ENCODE measurements at regions not wholly inside any gene's neighbourhood (a gene's known extent, or its start where the extent isn't known, plus 50 kb on each side); places are given as distances from the start of the nearest gene placed in this dataset.

GRCh38 chr5:67960939-67961338 is 254.6 kb upstream of the PIK3R1 start:
- H4K91ac ChIP-seq (ENCODE audit: low read depth, low read length), result no peak overlapping the region
- H3K79me1 ChIP-seq (ENCODE audit: low read length), result peaks cover 4% of the 10 kb centered on the region
- peak; percentile 55 to 69 for DNase-seq
- no peak overlapping the region for H3K27ac ChIP-seq (ENCODE audit: low read depth, low read length)
- no peak overlapping the region for H4K8ac ChIP-seq (ENCODE audit: low read depth, low read length)
- no peaks in the 10 kb centered on the region for H3K9me3 ChIP-seq (ENCODE audit: insufficient read depth, low read depth, low read length)
- no peak overlapping the region for H3K4me2 ChIP-seq (ENCODE audit: low read length)
- peaks cover 9 to 21% of the 10 kb centered on the region in 2 experiments for H3K4me1 ChIP-seq (ENCODE audit: control insufficient read depth in 1 of 2, insufficient read depth in 2 of 2, low read length in 2 of 2)
- no peak overlapping the region for H2AFZ ChIP-seq (ENCODE audit: insufficient read depth, low read length, poor library complexity)
- H4K12ac ChIP-seq (ENCODE audit: low read depth, low read length), result no peak overlapping the region
- H3K23ac ChIP-seq (ENCODE audit: low read length), result no peak overlapping the region
- H2AK5ac ChIP-seq (ENCODE audit: low read length), result no peak overlapping the region
- H3K36me3 ChIP-seq (ENCODE audit: control insufficient read depth in 1 of 2, insufficient read depth in 2 of 2, low read length in 2 of 2), result no peaks in the 10 kb centered on the region
- no peak overlapping the region for H3K4me3 ChIP-seq (ENCODE audit: low read depth, low read length)
- no peak overlapping the region for H2BK5ac ChIP-seq (ENCODE audit: low read depth, low read length, poor library complexity)
- H2BK12ac ChIP-seq (ENCODE audit: low read length), result no peak overlapping the region
- no peak overlapping the region for H2BK120ac ChIP-seq (ENCODE audit: insufficient read depth, low read length, poor library complexity)
- no peaks in the 10 kb centered on the region for H3K27me3 ChIP-seq (ENCODE audit: insufficient read depth, low read length)
- H3K18ac ChIP-seq (ENCODE audit: low read length), result no peak overlapping the region
- H3K4ac ChIP-seq (ENCODE audit: low read depth, low read length), result no peak overlapping the region
- no CpG with 5 or more reads among the region's 2 CpGs for WGBS (ENCODE audit: extremely low coverage, insufficient coverage, insufficient read length)
- no peak overlapping the region for H3K9ac ChIP-seq (ENCODE audit: low read length)
- H3K79me2 ChIP-seq (ENCODE audit: control insufficient read depth, insufficient read depth, low read length, poor library complexity), result peaks cover 1% of the 10 kb centered on the region
- no peak overlapping the region for H3K14ac ChIP-seq (ENCODE audit: low read length)

DNA sequence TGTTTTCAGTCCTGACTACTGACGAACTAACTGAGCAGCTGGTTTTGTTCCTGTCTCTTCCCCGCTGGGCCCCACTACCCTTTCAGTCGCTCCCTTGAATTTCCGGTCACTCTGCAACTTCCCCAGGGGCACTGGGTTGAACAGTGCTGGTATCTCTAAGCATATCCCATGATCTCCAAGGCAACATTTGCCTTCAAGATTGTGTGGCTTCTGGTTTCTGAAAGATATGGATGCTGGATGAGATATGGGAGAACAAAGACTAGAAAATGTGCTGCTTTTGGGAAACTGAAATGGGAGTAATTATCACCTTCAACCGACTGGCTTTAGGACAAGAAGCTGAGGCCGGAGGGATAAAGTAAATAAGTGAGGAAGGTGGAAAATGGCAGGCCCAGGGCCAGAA is 258.2 kb upstream of the PIK3R1 start:
- Histone ChIP-seq H3K23ac (ENCODE audit: low read length) (no peak overlapping the region), H4K91ac (ENCODE audit: low read depth, low read length) (no peak overlapping the region), H4K8ac (ENCODE audit: low read depth, low read length) (no peak overlapping the region), H3K4me1 (ENCODE audit: control insufficient read depth in 1 of 2, insufficient read depth in 2 of 2, low read length in 2 of 2) (peaks cover 4 to 5% of the 10 kb centered on the region in 2 experiments), H3K9ac (ENCODE audit: low read length) (no peak overlapping the region), H3K4me3 (ENCODE audit: low read depth, low read length) (no peak overlapping the region), H3K14ac (ENCODE audit: low read length) (no peak overlapping the region), H3K4me2 (ENCODE audit: low read length) (no peak overlapping the region), H3K36me3 (ENCODE audit: control insufficient read depth in 1 of 2, insufficient read depth in 2 of 2, low read length in 2 of 2) (no peaks in the 10 kb centered on the region), H2BK5ac (ENCODE audit: low read depth, low read length, poor library complexity) (no peak overlapping the region), H2AFZ (ENCODE audit: insufficient read depth, low read length, poor library complexity) (no peak overlapping the region), H3K9me3 (ENCODE audit: insufficient read depth, low read depth, low read length) (no peaks in the 10 kb centered on the region), H3K18ac (ENCODE audit: low read length) (no peak overlapping the region), H4K12ac (ENCODE audit: low read depth, low read length) (no peak overlapping the region), H2AK5ac (ENCODE audit: low read length) (no peak overlapping the region), H3K79me1 (ENCODE audit: low read length) (no peaks in the 10 kb centered on the region), H2BK120ac (ENCODE audit: insufficient read depth, low read length, poor library complexity) (no peak overlapping the region), H3K27ac (ENCODE audit: low read depth, low read length) (no peak overlapping the region), H3K79me2 (ENCODE audit: control insufficient read depth, insufficient read depth, low read length, poor library complexity) (no peaks in the 10 kb centered on the region), H3K27me3 (ENCODE audit: insufficient read depth, low read length) (no peaks in the 10 kb centered on the region), H3K4ac (ENCODE audit: low read depth, low read length) (no peak overlapping the region), H2BK12ac (ENCODE audit: low read length) (no peak overlapping the region)
- WGBS (ENCODE audit: extremely low coverage, insufficient coverage, insufficient read length), result no CpG with 5 or more reads among the region's 6 CpGs
- DNase-seq, result peak in 1 of 2 donors; percentile 40

GRCh38 chr5:67954351-67954750 is 261.2 kb upstream of the PIK3R1 start:
- Histone ChIP-seq H3K79me2 (ENCODE audit: control insufficient read depth, insufficient read depth, low read length, poor library complexity) (no peaks in the 10 kb centered on the region), H3K27me3 (ENCODE audit: insufficient read depth, low read length) (no peaks in the 10 kb centered on the region)
- DNase-seq, result no peak

GRCh38 chr5:67942421-67942820 is 273.1 kb upstream of the PIK3R1 start:
- no peak for DNase-seq
- no peaks in the 10 kb centered on the region for H3K36me3 ChIP-seq (ENCODE audit: control insufficient read depth in 1 of 2, insufficient read depth in 2 of 2, low read length in 2 of 2)
- H3K79me1 ChIP-seq (ENCODE audit: low read length), result no peaks in the 10 kb centered on the region
- H3K9me3 ChIP-seq (ENCODE audit: insufficient read depth, low read depth, low read length), result no peaks in the 10 kb centered on the region
- no peaks in the 10 kb centered on the region for H3K27me3 ChIP-seq (ENCODE audit: insufficient read depth, low read length)
- H4K8ac ChIP-seq (ENCODE audit: low read depth, low read length), result no peak overlapping the region
- H3K9ac ChIP-seq (ENCODE audit: low read length), result no peak overlapping the region
- no peak overlapping the region for H3K4me2 ChIP-seq (ENCODE audit: low read length)
- no peak overlapping the region for H3K4ac ChIP-seq (ENCODE audit: low read depth, low read length)
- H4K91ac ChIP-seq (ENCODE audit: low read depth, low read length), result no peak overlapping the region
- H3K4me1 ChIP-seq (ENCODE audit: control insufficient read depth in 1 of 2, insufficient read depth in 2 of 2, low read length in 2 of 2), result no peaks in the 10 kb centered on the region
- no peak overlapping the region for H3K14ac ChIP-seq (ENCODE audit: low read length)
- no peak overlapping the region for H2BK12ac ChIP-seq (ENCODE audit: low read length)
- no peak overlapping the region for H3K27ac ChIP-seq (ENCODE audit: low read depth, low read length)
- no CpG with 5 or more reads among the region's 7 CpGs for WGBS (ENCODE audit: extremely low coverage, insufficient coverage, insufficient read length)
- H3K23ac ChIP-seq (ENCODE audit: low read length), result no peak overlapping the region
- H3K18ac ChIP-seq (ENCODE audit: low read length), result no peak overlapping the region
- H2BK5ac ChIP-seq (ENCODE audit: low read depth, low read length, poor library complexity), result no peak overlapping the region
- H2BK120ac ChIP-seq (ENCODE audit: insufficient read depth, low read length, poor library complexity), result no peak overlapping the region
- no peak overlapping the region for H2AK5ac ChIP-seq (ENCODE audit: low read length)
- no peak overlapping the region for H4K12ac ChIP-seq (ENCODE audit: low read depth, low read length)
- H2AFZ ChIP-seq (ENCODE audit: insufficient read depth, low read length, poor library complexity), result no peak overlapping the region
- no peaks in the 10 kb centered on the region for H3K79me2 ChIP-seq (ENCODE audit: control insufficient read depth, insufficient read depth, low read length, poor library complexity)
- H3K4me3 ChIP-seq (ENCODE audit: low read depth, low read length), result no peak overlapping the region

More at GRCh38 chr5:67954351-67954750, 261.2 kb upstream of the PIK3R1 start:
- Histone ChIP-seq H3K9ac (ENCODE audit: low read length) (no peak overlapping the region), H3K9me3 (ENCODE audit: insufficient read depth, low read depth, low read length) (no peaks in the 10 kb centered on the region), H3K4me2 (ENCODE audit: low read length) (no peak overlapping the region), H4K12ac (ENCODE audit: low read depth, low read length) (no peak overlapping the region), H3K79me1 (ENCODE audit: low read length) (no peaks in the 10 kb centered on the region), H3K36me3 (ENCODE audit: control insufficient read depth in 1 of 2, insufficient read depth in 2 of 2, low read length in 2 of 2) (no peaks in the 10 kb centered on the region), H2AK5ac (ENCODE audit: low read length) (no peak overlapping the region), H4K8ac (ENCODE audit: low read depth, low read length) (no peak overlapping the region), H2BK12ac (ENCODE audit: low read length) (no peak overlapping the region), H4K91ac (ENCODE audit: low read depth, low read length) (no peak overlapping the region), H3K4me3 (ENCODE audit: low read depth, low read length) (no peak overlapping the region), H3K23ac (ENCODE audit: low read length) (no peak overlapping the region), H2BK120ac (ENCODE audit: insufficient read depth, low read length, poor library complexity) (no peak overlapping the region), H2AFZ (ENCODE audit: insufficient read depth, low read length, poor library complexity) (no peak overlapping the region), H2BK5ac (ENCODE audit: low read depth, low read length, poor library complexity) (no peak overlapping the region), H3K4ac (ENCODE audit: low read depth, low read length) (no peak overlapping the region), H3K27ac (ENCODE audit: low read depth, low read length) (no peak overlapping the region), H3K14ac (ENCODE audit: low read length) (no peak overlapping the region), H3K4me1 (ENCODE audit: control insufficient read depth in 1 of 2, insufficient read depth in 2 of 2, low read length in 2 of 2) (peaks cover 0 to 2% of the 10 kb centered on the region in 2 experiments), H3K18ac (ENCODE audit: low read length) (no peak overlapping the region)
- WGBS (ENCODE audit: extremely low coverage, insufficient coverage, insufficient read length), result no CpG with 5 or more reads among the region's 2 CpGs
